ENCODE measurements at regions not wholly inside any gene's neighbourhood (a gene's known extent, or its start where the extent isn't known, plus 50 kb on each side); places are given as distances from the start of the nearest gene placed in this dataset.

DNA sequence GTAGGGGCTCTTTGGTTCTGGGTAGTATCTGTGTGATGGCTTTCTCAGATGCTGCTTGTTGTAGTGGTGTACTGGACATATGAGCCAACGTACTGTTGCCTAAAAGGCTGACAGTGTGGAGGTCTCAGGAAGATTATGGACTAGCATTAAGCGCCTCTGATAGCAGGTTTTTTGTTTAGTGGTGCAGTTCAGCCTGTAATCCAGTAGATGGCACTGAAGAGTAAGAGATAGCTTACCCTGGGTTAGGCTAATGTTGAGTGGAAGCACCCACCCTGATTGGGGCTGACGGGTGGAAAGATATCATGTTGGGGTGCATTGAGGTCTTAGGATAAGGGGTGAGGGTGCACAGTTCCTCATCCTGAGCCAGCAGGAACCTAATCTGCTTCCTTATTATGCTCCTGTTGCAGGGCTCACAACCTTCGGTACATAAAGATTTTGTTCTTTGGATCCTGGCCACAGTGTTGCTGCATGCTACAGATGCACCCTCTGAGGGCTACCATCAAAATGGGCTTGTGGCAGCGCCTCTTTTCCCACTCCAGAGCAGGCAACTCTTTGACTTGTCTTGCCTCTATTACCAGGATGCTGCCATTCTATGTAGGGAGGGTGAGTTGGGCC lies 79.6 kb downstream of the MSTN start (continued):
- TF ChIP-seq SIN3A (conservative IDR thresholded peaks at IDR 0.05 in 1 of 2, IDR thresholded peaks at IDR 0.05 in 1 of 2; ENCODE audit: low read depth in 1 of 2, low read length in 2 of 2) = no peak
